SH-SY5Y (cell line): ENCODE measurements at regions not wholly inside any gene's neighbourhood (a gene's known extent, or its start where the extent isn't known, plus 50 kb on each side); places are given as distances from the start of the nearest gene placed in this dataset.

ENCODE experiments used
- GATA2 ChIP-seq: IDR thresholded peaks from 2 replicates; pipeline ENCODE4 v1.6.1; 2011; ENCODE audit warnings: mild to moderate bottlenecking, low read depth, low read length
- GATA3 ChIP-seq: IDR thresholded peaks from 2 replicates; pipeline ENCODE4 v1.6.1; 2011; ENCODE audit warnings: low read depth, mild to moderate bottlenecking, low read length, moderate library complexity

DNA sequence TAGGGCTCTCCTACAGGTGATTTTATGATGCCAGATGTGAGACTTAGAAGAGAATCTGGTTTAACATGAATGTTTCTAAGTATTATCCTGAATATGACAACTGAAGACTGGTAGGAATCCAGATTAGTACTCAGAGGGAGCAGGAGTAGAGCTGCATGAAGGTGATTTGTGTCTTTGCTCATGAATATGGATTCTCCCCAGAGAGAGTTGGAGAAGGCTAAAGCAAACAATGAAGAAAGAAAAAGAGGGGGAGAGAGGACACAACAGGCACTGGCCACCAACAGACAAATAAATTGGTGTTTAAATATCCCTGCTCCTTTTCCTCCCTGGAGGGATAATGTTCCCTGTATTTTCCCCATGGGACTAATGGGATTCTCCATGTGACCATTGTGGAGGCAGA lies 427.0 kb upstream of the KLF12 start:
- no peak for TF ChIP-seq GATA2
- no peak for TF ChIP-seq GATA3

DNA sequence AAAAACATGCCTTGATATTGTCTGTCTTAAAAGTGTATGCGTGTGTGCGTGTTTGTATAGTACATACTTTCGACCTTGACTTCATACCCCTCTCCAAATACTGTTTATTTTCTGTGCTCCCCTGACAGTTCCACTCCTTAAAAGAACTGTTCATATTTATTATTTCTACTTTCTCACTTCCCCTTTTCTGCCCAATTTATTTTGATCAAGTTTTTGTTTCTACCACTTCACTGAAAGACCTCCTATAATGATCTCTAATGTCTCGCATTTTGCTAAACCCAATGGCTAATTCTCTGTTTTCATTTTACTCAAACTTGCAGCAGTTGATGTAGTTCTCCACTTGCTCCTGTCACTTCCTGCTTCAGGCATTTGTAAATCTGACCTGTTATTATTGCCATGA lies 426.1 kb upstream of the KLF12 start:
- no peak for TF ChIP-seq GATA3
- TF ChIP-seq GATA2, result no peak

DNA sequence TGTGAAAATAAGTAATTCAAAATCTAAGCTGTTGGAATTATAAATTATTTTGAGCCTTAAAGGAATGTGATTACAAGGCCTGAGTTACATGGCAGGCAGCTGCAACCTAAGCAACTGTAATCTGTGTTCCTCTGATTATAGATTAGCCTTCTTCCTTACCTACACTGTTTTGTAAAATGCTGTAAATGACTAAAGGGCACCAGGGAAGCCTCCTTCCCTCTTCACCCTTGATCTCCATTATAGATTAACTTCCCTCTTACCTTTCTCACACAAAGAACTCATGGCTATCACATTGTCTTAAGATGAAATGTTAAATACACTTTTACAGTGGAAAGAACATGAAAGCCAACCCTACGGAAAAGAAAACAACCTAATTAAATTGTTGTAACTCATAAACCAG lies 423.7 kb upstream of the KLF12 start:
- TF ChIP-seq GATA3, result no peak
- no peak for TF ChIP-seq GATA2

DNA sequence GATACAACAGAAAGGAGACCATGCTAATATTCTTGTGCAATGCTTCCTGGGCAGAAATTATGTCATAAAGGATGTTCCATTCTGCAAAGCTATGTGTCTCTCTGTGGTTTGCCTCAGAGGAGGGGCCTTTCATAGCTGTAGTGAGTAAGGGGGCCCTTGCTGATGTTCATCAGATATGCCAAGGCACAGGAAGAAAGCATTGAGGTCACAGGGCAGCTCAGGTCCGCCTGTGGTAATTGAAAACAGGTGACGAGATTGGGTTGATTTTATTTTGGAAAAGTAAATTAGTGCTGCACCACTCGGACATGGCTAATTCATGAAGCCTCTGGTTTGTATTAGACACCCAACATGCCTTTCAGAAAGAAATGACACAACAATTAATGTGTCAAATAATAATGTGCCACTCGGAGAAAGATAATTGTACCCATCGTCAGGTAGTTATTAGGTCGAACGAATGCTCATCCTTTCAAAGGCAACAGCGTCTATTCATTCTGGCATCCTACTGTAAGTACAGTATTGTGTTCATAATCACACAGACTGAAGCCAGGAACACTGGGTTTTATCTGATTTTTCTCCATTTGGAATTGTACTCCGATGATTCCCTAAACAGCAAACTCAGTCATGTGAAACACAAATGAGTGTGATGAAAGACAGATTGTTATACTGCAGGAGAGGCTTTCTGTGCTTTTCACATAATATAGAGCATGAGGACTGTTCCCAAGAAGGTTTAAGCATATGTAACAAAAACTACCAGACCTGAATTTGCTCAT lies 421.6 kb upstream of the KLF12 start:
- TF ChIP-seq GATA3 (peak; percentile 85), GATA2 (peak; percentile 96)

DNA sequence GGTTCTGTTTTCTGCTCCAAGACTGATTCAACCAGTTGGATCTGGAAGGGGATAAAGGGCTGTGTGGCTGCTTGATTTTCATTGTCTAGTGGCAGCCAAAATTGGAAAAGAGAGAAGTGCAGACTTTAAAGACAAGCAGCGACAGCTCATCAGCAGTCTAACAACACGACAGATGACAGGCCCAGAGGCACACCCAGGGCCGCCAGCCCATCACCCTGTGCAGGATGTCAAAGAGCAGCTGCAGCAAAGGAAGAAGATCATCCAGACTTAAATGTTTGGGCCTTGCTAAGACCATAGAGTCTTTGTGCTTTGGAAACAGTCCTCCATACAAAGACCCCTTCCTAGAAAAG lies 421.0 kb upstream of the KLF12 start:
- TF ChIP-seq GATA3 (no peak), GATA2 (no peak)

DNA sequence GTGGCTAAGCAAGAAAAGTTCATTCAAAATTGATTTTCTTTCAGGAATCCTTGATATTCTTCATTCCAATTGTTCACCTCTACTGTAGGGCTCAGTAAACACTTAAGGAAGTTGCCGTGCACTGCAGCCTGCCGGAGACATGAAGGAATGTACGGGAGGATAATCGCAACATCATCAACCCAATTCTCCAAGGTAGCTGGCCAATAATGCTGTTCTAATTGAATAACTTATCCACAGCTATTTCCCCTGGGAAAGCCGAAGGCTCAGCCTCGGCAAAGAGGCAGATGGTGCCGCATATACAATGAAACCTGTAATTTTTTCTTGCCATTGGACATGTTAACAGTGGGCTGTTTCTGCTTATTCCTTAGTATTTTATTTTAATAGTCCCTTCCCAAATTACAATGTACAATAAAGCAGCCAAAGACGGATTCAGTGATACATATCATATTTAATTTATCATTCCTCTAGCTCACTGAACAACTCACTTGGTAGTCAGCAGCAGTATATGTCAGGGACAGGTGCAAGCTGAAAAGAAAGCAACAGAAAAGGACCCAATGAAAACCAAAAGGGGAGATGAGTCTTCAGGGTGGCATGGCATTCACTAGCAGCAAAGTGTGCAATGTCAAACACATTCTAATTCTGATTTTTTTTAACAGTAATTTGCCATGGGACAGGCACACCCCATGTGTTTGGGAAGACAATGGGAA lies 420.5 kb upstream of the KLF12 start:
- TF ChIP-seq GATA3, result no peak
- TF ChIP-seq GATA2, result no peak

DNA sequence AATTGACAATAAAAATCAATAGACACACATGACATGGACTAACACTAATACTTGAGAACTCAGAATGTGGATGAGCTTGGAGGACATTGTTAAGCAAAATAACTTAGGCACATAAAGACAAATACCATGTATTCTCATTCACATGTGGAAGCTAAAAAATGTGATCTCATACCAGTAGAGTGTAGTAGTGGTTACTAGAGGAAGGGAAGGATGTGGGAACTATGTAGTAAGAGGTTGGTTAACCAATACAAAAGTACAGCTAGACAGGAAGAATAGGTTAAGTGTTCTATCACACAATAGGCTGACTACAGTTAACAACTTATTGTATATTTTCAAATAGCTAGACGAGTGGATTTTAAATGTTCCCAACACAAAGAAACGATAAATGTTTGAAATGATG lies 415.8 kb upstream of the KLF12 start:
- TF ChIP-seq GATA3 (no peak), GATA2 (no peak)

DNA sequence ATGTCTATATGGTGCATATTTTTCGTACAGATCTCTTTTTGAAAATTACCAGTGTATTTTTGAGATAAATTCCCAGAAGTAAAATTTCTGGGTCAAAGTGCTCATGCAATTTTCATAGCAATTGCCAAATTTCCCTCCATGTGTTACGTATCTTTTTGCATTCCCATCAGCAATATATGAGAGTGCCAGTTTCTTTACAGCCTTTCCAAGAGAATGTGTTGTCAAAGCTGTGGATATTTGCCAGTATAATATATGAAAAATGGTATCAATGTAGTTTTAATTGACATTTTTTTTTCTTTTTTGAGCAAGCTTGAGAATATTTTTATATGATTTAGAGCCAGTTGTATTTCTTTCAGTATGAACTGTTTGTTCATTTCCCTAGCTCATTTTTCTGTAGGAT lies 399.0 kb upstream of the KLF12 start:
- TF ChIP-seq GATA3 (no peak), GATA2 (no peak)

DNA sequence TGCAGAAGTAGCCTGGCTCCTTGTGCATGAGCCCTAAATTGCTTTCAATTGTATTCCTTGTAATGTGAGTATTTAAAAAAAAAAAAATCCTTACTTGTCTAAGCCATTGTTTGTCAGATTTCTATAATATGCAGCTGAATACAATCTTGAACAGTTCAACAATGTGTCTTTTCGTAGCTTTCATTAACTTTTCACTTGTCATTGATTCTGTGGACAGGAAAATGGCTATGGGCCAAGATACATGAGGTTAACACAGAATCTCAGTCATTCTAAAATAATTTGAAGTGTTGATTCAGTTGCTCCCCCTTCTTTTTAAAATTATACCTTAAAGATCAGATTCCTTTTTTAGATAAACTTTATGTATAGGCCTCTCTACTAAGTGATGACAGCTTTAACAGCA lies 395.8 kb upstream of the KLF12 start:
- TF ChIP-seq GATA3 (no peak), GATA2 (no peak)

DNA sequence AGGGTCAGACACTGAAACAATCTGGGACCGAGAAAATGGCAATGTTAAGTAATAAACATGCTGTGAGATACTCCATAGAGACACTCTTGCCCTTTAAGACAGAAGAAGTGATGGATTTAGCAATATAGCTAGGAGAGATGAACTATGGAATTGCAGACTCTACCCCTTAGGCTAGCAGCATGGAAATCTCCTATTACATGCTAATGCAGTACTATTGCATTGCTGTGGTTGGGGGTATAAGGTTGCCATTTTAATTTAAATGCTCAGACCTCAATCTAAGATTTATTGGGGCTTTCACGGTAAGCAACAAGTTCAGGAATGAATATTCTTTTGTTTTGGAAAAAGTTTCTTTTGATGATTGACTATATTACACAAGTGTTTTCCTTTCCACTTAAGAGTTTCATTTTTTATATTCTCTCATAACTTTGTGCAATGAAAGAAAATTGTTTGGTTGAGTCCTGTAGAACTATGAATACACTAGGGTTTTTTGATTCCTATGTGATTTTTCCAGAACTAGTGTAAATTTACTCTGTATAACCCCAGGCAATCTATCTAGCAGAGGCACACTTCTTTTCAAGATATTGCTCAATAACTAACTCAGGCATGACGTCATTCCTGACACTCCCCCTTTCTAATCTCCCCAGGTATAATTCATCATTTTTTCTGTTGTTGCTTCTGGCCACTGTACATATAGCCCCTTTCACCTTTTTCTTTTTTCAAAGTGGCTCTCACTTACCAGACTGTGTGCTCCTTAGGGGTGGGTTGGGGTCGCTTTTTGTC lies 394.7 kb upstream of the KLF12 start:
- TF ChIP-seq GATA3 (no peak), GATA2 (no peak)

DNA sequence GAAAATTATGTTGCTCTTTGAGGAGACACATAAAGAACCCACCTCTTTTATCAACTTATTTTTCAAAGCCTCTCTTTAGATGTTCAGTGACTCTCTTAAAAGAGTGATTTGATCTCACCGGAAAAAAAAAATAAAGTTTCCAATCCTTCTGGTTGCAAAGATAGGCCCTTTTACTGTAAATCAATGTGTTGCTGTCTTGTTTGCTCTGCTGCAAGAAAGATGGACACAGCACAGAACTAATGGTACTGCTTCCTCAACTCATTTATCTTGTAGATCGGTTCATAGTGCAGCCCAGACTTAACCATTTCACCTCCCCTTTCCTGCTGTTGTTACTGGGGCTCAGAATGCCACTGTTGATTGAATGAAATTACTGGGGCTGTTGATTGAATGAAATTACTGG lies 388.9 kb upstream of the KLF12 start:
- TF ChIP-seq GATA3 (no peak), GATA2 (peak; percentile 11; the same call in 1 of the 2 replicates)

DNA sequence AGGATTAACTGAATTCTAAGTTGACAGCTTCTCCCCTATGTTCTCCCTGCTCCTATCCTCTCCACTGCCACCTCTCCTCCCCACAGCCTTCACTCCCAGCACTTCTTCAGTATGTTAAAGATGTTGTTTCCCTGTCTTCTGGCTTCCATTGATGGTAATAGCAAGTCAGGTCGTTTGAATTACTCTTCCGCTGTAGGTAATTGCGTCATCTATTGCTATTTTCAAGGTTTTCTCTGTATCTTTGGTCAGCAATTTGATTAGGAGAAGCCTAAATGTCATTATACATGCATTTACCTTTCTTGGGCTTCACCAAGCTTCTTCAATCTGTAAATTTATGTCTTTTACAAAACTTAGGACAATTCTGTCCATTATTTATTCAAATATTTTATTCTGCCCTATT lies 377.3 kb upstream of the KLF12 start:
- TF ChIP-seq GATA3 (no peak), GATA2 (no peak)

DNA sequence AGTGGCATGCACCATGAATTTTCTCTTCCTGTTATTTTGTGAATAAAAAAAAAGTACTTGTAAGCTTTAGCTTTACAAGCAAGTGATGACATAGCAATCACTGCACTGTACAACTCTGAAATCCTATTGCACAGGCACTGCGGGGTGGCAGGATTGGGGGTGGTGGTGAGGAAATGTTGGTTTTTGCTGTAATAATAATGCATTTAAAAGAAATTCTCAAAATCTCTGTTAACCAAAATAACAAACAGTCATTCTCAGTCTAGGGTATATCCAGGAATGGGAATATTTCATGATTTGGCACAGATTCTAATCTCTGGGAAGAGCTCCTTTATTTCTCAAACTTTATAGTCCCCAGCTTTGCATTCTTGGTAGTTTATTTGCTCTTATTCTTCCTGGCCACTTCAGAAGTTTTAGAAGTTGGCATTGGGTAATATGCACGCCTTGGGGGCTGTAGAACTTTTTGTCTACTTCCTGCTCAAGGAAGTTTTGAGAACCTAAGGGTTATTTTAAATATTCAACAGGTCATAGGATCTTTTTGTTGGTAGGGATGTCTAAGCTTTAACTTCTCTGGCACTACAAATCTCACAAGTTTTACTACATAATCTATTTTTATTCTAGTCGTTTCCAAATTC lies 353.0 kb upstream of the KLF12 start:
- TF ChIP-seq GATA2 (no peak), GATA3 (no peak)

DNA sequence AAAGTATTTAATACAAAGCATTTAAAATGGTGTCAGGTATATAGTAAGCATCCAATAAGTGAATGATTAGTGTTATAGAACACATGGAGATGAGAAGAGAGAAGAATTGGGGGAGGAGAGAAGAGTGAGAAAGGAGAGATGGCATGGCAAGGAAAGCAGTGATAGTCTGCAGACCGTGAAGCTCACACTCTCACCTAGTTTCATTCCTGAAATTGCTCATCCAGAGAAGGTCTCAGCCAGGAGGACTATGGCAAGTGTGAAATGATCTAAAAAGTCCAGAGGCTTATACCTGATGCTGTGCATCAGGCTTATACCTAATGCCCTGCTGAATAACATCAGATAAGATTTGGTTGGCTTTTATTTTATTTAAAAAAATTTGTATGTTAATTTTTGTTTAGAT lies 351.6 kb upstream of the KLF12 start:
- no peak for TF ChIP-seq GATA2

DNA sequence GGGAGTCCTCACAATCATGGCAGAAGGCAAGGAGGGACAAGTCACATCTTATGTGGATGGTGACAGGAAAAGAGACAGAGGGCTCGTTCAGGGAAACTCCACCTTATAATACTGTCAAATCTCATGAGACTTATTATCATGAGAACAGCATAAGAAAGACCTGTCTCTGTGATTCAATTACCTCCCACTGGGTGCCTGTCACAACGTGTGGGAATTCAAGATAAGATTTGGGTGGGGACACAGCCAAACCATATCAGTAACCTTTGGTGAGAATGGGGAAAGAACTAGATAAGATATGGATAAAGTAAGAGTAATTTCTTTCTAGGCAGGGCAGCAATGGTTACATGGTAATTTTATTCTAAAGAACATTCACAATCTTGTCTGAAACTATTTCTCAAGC lies 344.9 kb upstream of the KLF12 start:
- no peak for TF ChIP-seq GATA3
- TF ChIP-seq GATA2, result no peak
